ENCODE measurements at regions not wholly inside any gene's neighbourhood (a gene's known extent, or its start where the extent isn't known, plus 50 kb on each side); places are given as distances from the start of the nearest gene placed in this dataset.

DNA sequence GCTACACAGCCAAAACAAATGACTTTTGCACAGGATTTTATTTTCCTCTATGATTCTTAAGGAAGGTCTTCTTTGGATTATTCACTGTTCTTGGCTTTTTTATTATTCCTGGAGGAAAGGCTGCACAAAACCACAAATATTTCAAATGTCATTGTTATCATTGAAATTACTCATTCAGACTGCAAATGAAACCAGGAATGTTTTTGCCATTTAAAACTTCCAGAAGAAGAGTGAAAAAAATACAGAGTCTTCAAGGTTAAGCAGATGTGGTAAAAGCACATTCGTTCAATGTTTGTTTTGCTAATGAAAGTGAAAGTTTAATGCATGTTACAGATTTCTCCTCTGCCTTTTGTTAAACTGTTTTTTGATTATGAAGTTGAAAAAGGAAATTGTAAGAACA, 238.2 kb downstream of the TLE4 start:
- Histone ChIP-seq H3K36me3 (ENCODE audit: insufficient read depth, low read length) (no peaks in the 10 kb centered on the region), H3K4me1 (ENCODE audit: control insufficient read depth, insufficient read depth, low read length, unreplicated experiment) (peaks cover 20% of the 10 kb centered on the region), H3K79me2 (ENCODE audit: control insufficient read depth, insufficient read depth, low read length, unreplicated experiment) (no peaks in the 10 kb centered on the region), H3K27me3 (ENCODE audit: insufficient read depth, low read length) (no peaks in the 10 kb centered on the region), H2AFZ (ENCODE audit: low read length, unreplicated experiment) (peak overlapping the region; percentile 39), H3K4me3 (ENCODE audit: low read depth, low read length) (peak overlapping the region; percentile 56), H3K27ac (ENCODE audit: low read depth, low read length) (peak overlapping the region; percentile 24; the same call in 1 of the 2 replicates)

- no peaks in the 10 kb centered on the region for H3K27me3 ChIP-seq (ENCODE audit: insufficient read depth, low read length)
- no peaks in the 10 kb centered on the region for H3K36me3 ChIP-seq (ENCODE audit: insufficient read depth, low read length)
- no peaks in the 10 kb centered on the region for H3K79me2 ChIP-seq (ENCODE audit: control insufficient read depth, insufficient read depth, low read length, unreplicated experiment)
- peaks cover 20% of the 10 kb centered on the region for H3K4me1 ChIP-seq (ENCODE audit: control insufficient read depth, insufficient read depth, low read length, unreplicated experiment)
- no peak overlapping the region for H3K27ac ChIP-seq (ENCODE audit: low read depth, low read length)
- H2AFZ ChIP-seq (ENCODE audit: low read length, unreplicated experiment) = peak overlapping the region; percentile 66
- H3K4me3 ChIP-seq (ENCODE audit: low read depth, low read length) = no peak overlapping the region
Observed at GRCh38 chr9:79809316-79809876, 237.6 kb downstream of the TLE4 start.

- Histone ChIP-seq H3K27me3 (ENCODE audit: insufficient read depth, low read length) (no peaks in the 10 kb centered on the region), H3K4me1 (ENCODE audit: control insufficient read depth, insufficient read depth, low read length, unreplicated experiment) (peaks cover 20% of the 10 kb centered on the region), H3K36me3 (ENCODE audit: insufficient read depth, low read length) (no peaks in the 10 kb centered on the region), H2AFZ (ENCODE audit: low read length, unreplicated experiment) (no peak overlapping the region), H3K4me3 (ENCODE audit: low read depth, low read length) (no peak overlapping the region), H3K27ac (ENCODE audit: low read depth, low read length) (no peak overlapping the region), H3K79me2 (ENCODE audit: control insufficient read depth, insufficient read depth, low read length, unreplicated experiment) (no peaks in the 10 kb centered on the region)
Observed at GRCh38 chr9:79807971-79808370, 236.2 kb downstream of the TLE4 start.

GRCh38 chr9:79806086-79806485, 234.3 kb downstream of the TLE4 start:
- H3K27me3 ChIP-seq (ENCODE audit: insufficient read depth, low read length) = no peaks in the 10 kb centered on the region
- H3K4me3 ChIP-seq (ENCODE audit: low read depth, low read length) = no peak overlapping the region

GRCh38 chr9:79801459-79801858, 229.7 kb downstream of the TLE4 start:
- no peak overlapping the region for H3K4me3 ChIP-seq (ENCODE audit: low read depth, low read length)
- H3K4me1 ChIP-seq (ENCODE audit: control insufficient read depth, insufficient read depth, low read length, unreplicated experiment) = no peaks in the 10 kb centered on the region
- no peak overlapping the region for H2AFZ ChIP-seq (ENCODE audit: low read length, unreplicated experiment)

More at GRCh38 chr9:79806086-79806485, 234.3 kb downstream of the TLE4 start:
- Histone ChIP-seq H2AFZ (ENCODE audit: low read length, unreplicated experiment) (no peak overlapping the region), H3K79me2 (ENCODE audit: control insufficient read depth, insufficient read depth, low read length, unreplicated experiment) (no peaks in the 10 kb centered on the region), H3K4me1 (ENCODE audit: control insufficient read depth, insufficient read depth, low read length, unreplicated experiment) (peaks cover 14% of the 10 kb centered on the region), H3K36me3 (ENCODE audit: insufficient read depth, low read length) (no peaks in the 10 kb centered on the region), H3K27ac (ENCODE audit: low read depth, low read length) (no peak overlapping the region)

GRCh38 chr9:79800578-79800977, 228.8 kb downstream of the TLE4 start:
- H3K36me3 ChIP-seq (ENCODE audit: insufficient read depth, low read length) = no peaks in the 10 kb centered on the region
- H3K4me1 ChIP-seq (ENCODE audit: control insufficient read depth, insufficient read depth, low read length, unreplicated experiment) = no peaks in the 10 kb centered on the region
- H3K4me3 ChIP-seq (ENCODE audit: low read depth, low read length) = no peak overlapping the region
- H3K27me3 ChIP-seq (ENCODE audit: insufficient read depth, low read length) = no peaks in the 10 kb centered on the region
- H2AFZ ChIP-seq (ENCODE audit: low read length, unreplicated experiment) = no peak overlapping the region
- no peak overlapping the region for H3K27ac ChIP-seq (ENCODE audit: low read depth, low read length)
- H3K79me2 ChIP-seq (ENCODE audit: control insufficient read depth, insufficient read depth, low read length, unreplicated experiment) = no peaks in the 10 kb centered on the region

More at GRCh38 chr9:79801459-79801858, 229.7 kb downstream of the TLE4 start:
- no peaks in the 10 kb centered on the region for H3K27me3 ChIP-seq (ENCODE audit: insufficient read depth, low read length)
- H3K79me2 ChIP-seq (ENCODE audit: control insufficient read depth, insufficient read depth, low read length, unreplicated experiment) = no peaks in the 10 kb centered on the region
- no peaks in the 10 kb centered on the region for H3K36me3 ChIP-seq (ENCODE audit: insufficient read depth, low read length)
- no peak overlapping the region for H3K27ac ChIP-seq (ENCODE audit: low read depth, low read length)

- H3K27me3 ChIP-seq (ENCODE audit: insufficient read depth, low read length) = no peaks in the 10 kb centered on the region
- H2AFZ ChIP-seq (ENCODE audit: low read length, unreplicated experiment) = no peak overlapping the region
- H3K4me1 ChIP-seq (ENCODE audit: control insufficient read depth, insufficient read depth, low read length, unreplicated experiment) = no peaks in the 10 kb centered on the region
- H3K4me3 ChIP-seq (ENCODE audit: low read depth, low read length) = no peak overlapping the region
- no peaks in the 10 kb centered on the region for H3K36me3 ChIP-seq (ENCODE audit: insufficient read depth, low read length)
- no peaks in the 10 kb centered on the region for H3K79me2 ChIP-seq (ENCODE audit: control insufficient read depth, insufficient read depth, low read length, unreplicated experiment)
- H3K27ac ChIP-seq (ENCODE audit: low read depth, low read length) = no peak overlapping the region
Observed at GRCh38 chr9:79799691-79800335, 228.0 kb downstream of the TLE4 start.

GRCh38 chr9:79798450-79798849, 226.7 kb downstream of the TLE4 start:
- no peaks in the 10 kb centered on the region for H3K27me3 ChIP-seq (ENCODE audit: insufficient read depth, low read length)
- no peaks in the 10 kb centered on the region for H3K36me3 ChIP-seq (ENCODE audit: insufficient read depth, low read length)
- no peak overlapping the region for H2AFZ ChIP-seq (ENCODE audit: low read length, unreplicated experiment)
- no peaks in the 10 kb centered on the region for H3K4me1 ChIP-seq (ENCODE audit: control insufficient read depth, insufficient read depth, low read length, unreplicated experiment)
- no peak overlapping the region for H3K27ac ChIP-seq (ENCODE audit: low read depth, low read length)
- no peaks in the 10 kb centered on the region for H3K79me2 ChIP-seq (ENCODE audit: control insufficient read depth, insufficient read depth, low read length, unreplicated experiment)
- H3K4me3 ChIP-seq (ENCODE audit: low read depth, low read length) = no peak overlapping the region

DNA sequence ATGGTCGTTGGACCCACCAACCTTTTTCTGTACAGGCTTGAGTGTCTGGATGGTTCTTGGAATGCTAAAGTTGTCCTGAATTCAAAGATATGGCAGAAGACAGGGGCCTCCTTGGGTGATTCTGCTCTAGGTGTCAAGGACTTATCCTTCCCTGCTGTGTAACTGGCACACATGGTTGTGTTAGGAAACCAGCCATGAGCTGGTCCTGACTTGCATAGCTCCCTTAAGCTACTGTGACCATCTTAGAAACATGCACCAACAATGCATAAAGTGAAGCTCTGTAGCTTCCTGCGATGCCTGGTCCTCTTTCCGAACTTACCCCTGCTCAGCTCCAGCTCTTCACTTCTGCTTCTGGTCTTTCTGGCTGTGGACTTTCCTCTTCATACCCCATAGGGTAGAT, 224.6 kb downstream of the TLE4 start:
- H2AFZ ChIP-seq (ENCODE audit: low read length, unreplicated experiment) = no peak overlapping the region
- no peaks in the 10 kb centered on the region for H3K27me3 ChIP-seq (ENCODE audit: insufficient read depth, low read length)
- no peaks in the 10 kb centered on the region for H3K79me2 ChIP-seq (ENCODE audit: control insufficient read depth, insufficient read depth, low read length, unreplicated experiment)
- no peaks in the 10 kb centered on the region for H3K4me1 ChIP-seq (ENCODE audit: control insufficient read depth, insufficient read depth, low read length, unreplicated experiment)
- H3K27ac ChIP-seq (ENCODE audit: low read depth, low read length) = no peak overlapping the region
- no peak overlapping the region for H3K4me3 ChIP-seq (ENCODE audit: low read depth, low read length)
- H3K36me3 ChIP-seq (ENCODE audit: insufficient read depth, low read length) = no peaks in the 10 kb centered on the region

DNA sequence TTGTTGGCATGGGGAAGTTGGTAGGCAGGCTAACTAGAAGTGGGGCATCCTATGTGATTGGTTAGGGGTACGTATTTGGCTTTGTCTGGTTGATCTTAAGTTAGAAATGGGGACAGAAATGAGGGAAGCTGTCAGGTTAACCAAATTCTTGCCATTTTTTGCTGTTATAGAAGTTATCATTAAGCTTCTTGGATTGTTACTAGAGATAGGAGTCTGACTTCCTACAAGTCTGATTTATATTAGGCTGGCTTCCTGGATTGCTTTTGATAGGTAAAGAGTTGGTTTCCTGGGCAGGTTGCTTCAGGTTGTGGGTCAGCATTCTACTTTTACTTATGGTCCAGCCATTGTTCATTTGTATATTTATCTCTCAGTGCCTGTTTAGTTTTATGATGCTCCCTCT, 216.9 kb downstream of the TLE4 start:
- Histone ChIP-seq H3K27me3 (ENCODE audit: insufficient read depth, low read length) (no peaks in the 10 kb centered on the region), H3K4me1 (ENCODE audit: control insufficient read depth, insufficient read depth, low read length, unreplicated experiment) (no peaks in the 10 kb centered on the region), H3K4me3 (ENCODE audit: low read depth, low read length) (no peak overlapping the region)

GRCh38 chr9:79781263-79781662, 209.5 kb downstream of the TLE4 start:
- no peaks in the 10 kb centered on the region for H3K4me1 ChIP-seq (ENCODE audit: control insufficient read depth, insufficient read depth, low read length, unreplicated experiment)
- no peak overlapping the region for H3K27ac ChIP-seq (ENCODE audit: low read depth, low read length)
- no peaks in the 10 kb centered on the region for H3K79me2 ChIP-seq (ENCODE audit: control insufficient read depth, insufficient read depth, low read length, unreplicated experiment)
- no peaks in the 10 kb centered on the region for H3K36me3 ChIP-seq (ENCODE audit: insufficient read depth, low read length)
- H3K4me3 ChIP-seq (ENCODE audit: low read depth, low read length) = no peak overlapping the region
- no peak overlapping the region for H2AFZ ChIP-seq (ENCODE audit: low read length, unreplicated experiment)
- no peaks in the 10 kb centered on the region for H3K27me3 ChIP-seq (ENCODE audit: insufficient read depth, low read length)

More for the DNA sequence above, 216.9 kb downstream of the TLE4 start:
- H3K79me2 ChIP-seq (ENCODE audit: control insufficient read depth, insufficient read depth, low read length, unreplicated experiment) = no peaks in the 10 kb centered on the region
- no peaks in the 10 kb centered on the region for H3K36me3 ChIP-seq (ENCODE audit: insufficient read depth, low read length)
- no peak overlapping the region for H3K27ac ChIP-seq (ENCODE audit: low read depth, low read length)
- no peak overlapping the region for H2AFZ ChIP-seq (ENCODE audit: low read length, unreplicated experiment)
